HFFc6 (cell line): ENCODE measurements at regions not wholly inside any gene's neighbourhood (a gene's known extent, or its start where the extent isn't known, plus 50 kb on each side); places are given as distances from the start of the nearest gene placed in this dataset.

Experiments
- DNase-seq: peaks from one replicate; pipeline ENCODE4 v3.0.0-alpha.2; 2018
- H3K27ac Mint-ChIP-seq: 2 replicates; pipeline ENCODE4 v1.8.0; 2020; ENCODE audit warnings: mild to moderate bottlenecking, mixed read lengths
- H3K27me3 Mint-ChIP-seq: 2 replicates; pipeline ENCODE4 v1.8.0; 2021; ENCODE audit warnings: mild to moderate bottlenecking, moderate library complexity, mixed read lengths; ENCODE audit not compliant: insufficient read depth
- H3K36me3 Mint-ChIP-seq: 2 replicates; pipeline ENCODE4 v1.8.0; 2021; ENCODE audit warnings: low read depth, mixed read lengths
- H3K4me1 Mint-ChIP-seq: 2 replicates; pipeline ENCODE4 v1.8.0; 2020; ENCODE audit warnings: low read depth, mixed read lengths
- H3K4me3 Mint-ChIP-seq: 2 replicates; pipeline ENCODE4 v1.8.0; 2020; ENCODE audit warnings: mild to moderate bottlenecking, moderate library complexity, mixed read lengths
- H3K9me3 Mint-ChIP-seq: 2 replicates; pipeline ENCODE4 v1.8.0; 2020; ENCODE audit warnings: mild to moderate bottlenecking, mixed read lengths
- CTCF ChIP-seq: fragments of 200-600 bp; sonication (generic); IDR thresholded peaks from 2 replicates; pipeline ENCODE4 v1.5.0; 2021; ENCODE audit warnings: antibody characterized with exemption, mild to moderate bottlenecking

GRCh38 chr13:112124141-112124540 is 57.2 kb downstream of the SOX1 start:
- Mint-ChIP-seq H3K36me3 (no peaks in the 10 kb centered on the region; the same call in 1 of the 2 replicates), H3K4me3 (no peak overlapping the region), H3K9me3 (peaks cover 48% of the 10 kb centered on the region), H3K27ac (no peak overlapping the region), H3K4me1 (no peaks in the 10 kb centered on the region), H3K27me3 (peaks cover 2% of the 10 kb centered on the region; the same call in 1 of the 2 replicates)
- no peak for TF ChIP-seq CTCF
- DNase-seq, result no peak

- no peak overlapping the region for H3K27ac Mint-ChIP-seq
- TF ChIP-seq CTCF, result no peak
- peaks cover 2% of the 10 kb centered on the region; the same call in 1 of the 2 replicates for H3K27me3 Mint-ChIP-seq
- no peak for DNase-seq
- H3K36me3 Mint-ChIP-seq, result no peaks in the 10 kb centered on the region
- H3K4me3 Mint-ChIP-seq, result no peak overlapping the region
- no peaks in the 10 kb centered on the region for H3K4me1 Mint-ChIP-seq
- peaks cover 66% of the 10 kb centered on the region for H3K9me3 Mint-ChIP-seq
These were observed 60.8 kb downstream of the SOX1 start for GRCh38 chr13:112127564-112128330.

- Mint-ChIP-seq H3K27me3 (peaks cover 2% of the 10 kb centered on the region; the same call in 1 of the 2 replicates), H3K4me1 (no peaks in the 10 kb centered on the region), H3K4me3 (no peak overlapping the region), H3K36me3 (no peaks in the 10 kb centered on the region), H3K9me3 (peaks cover 62% of the 10 kb centered on the region), H3K27ac (no peak overlapping the region)
- no peak for DNase-seq
- no peak for TF ChIP-seq CTCF
These were observed 61.3 kb downstream of the SOX1 start for GRCh38 chr13:112128331-112128610.

GRCh38 chr13:112130418-112130817 is 63.5 kb downstream of the SOX1 start:
- no peak for DNase-seq
- Mint-ChIP-seq H3K27ac (no peak overlapping the region), H3K9me3 (peaks cover 63% of the 10 kb centered on the region), H3K36me3 (no peaks in the 10 kb centered on the region), H3K4me3 (no peak overlapping the region), H3K27me3 (peaks cover 5% of the 10 kb centered on the region), H3K4me1 (no peaks in the 10 kb centered on the region)
- no peak for TF ChIP-seq CTCF

GRCh38 chr13:112131081-112131712 is 64.2 kb downstream of the SOX1 start:
- Mint-ChIP-seq H3K27me3 (peaks cover 6% of the 10 kb centered on the region), H3K27ac (no peak overlapping the region), H3K9me3 (peaks cover 59% of the 10 kb centered on the region)

More at GRCh38 chr13:112131081-112131712, 64.2 kb downstream of the SOX1 start:
- Mint-ChIP-seq H3K36me3 (no peaks in the 10 kb centered on the region), H3K4me3 (no peak overlapping the region), H3K4me1 (no peaks in the 10 kb centered on the region)
- no peak for DNase-seq
- TF ChIP-seq CTCF, result no peak
